Upper lobe of left lung (tissue), 6 donors: ENCODE measurements at regions not wholly inside any gene's neighbourhood (a gene's known extent, or its start where the extent isn't known, plus 50 kb on each side); places are given as distances from the start of the nearest gene placed in this dataset.

Source experiments
- ATAC-seq, 2 donors: fragments of 200-7000 bp; cut with Tn5 transposase; one replicate each; pipeline ENCODE4 v1.9.1; 2022; ENCODE audit warnings: mild to moderate bottlenecking in 2 of 2, moderate library complexity in 2 of 2; ENCODE audit not compliant: low FRiP score in 2 of 2
- DNase-seq, 2 donors: peaks; one replicate each; pipeline ENCODE4 v3.0.0-alpha.2; 2019 to 2020
- H3K27ac ChIP-seq, 4 donors: fragments of 200-600 bp; sonication (generic); one replicate each; pipeline ENCODE4 v1.5.1; 2016 to 2019
- H3K27me3 ChIP-seq, 4 donors: fragments of 200-600 bp; sonication (generic); one replicate each; pipeline ENCODE4 v1.5.1; 2017 to 2019
- H3K36me3 ChIP-seq, 4 donors: fragments of 200-600 bp; sonication (generic); one replicate each; pipeline ENCODE4 v1.5.1; 2016 to 2019
- H3K4me1 ChIP-seq, 4 donors: fragments of 200-600 bp; sonication (generic); one replicate each; pipeline ENCODE4 v1.5.1; 2018 to 2019
- H3K4me3 ChIP-seq, 4 donors: fragments of 200-600 bp; sonication (generic); one replicate each; pipeline ENCODE4 v1.5.1; 2017 to 2019; ENCODE audit warnings: mild to moderate bottlenecking in 2 of 4, moderate library complexity in 1 of 4
- H3K9me3 ChIP-seq, 4 donors: fragments of 200-600 bp; sonication (generic); one replicate each; pipeline ENCODE4 v1.5.1; 2018 to 2019
- EP300 ChIP-seq, 4 donors: sonication (generic); formaldehyde crosslinking; IDR thresholded peaks; one replicate each; pipeline ENCODE4 v1.5.1; 2017; ENCODE audit warnings: antibody characterized with exemption in 4 of 4, control low read depth in 2 of 4
- POLR2A ChIP-seq, 4 donors: fragments of 450-650 bp; IDR thresholded peaks; one replicate each; pipeline ENCODE4 v1.5.1; 2016 to 2017; ENCODE audit warnings: antibody characterized with exemption in 4 of 4, mild to moderate bottlenecking in 2 of 4
- POLR2AphosphoS5 ChIP-seq, 2 donors: sonication (generic); formaldehyde crosslinking; IDR thresholded peaks; one replicate each; pipeline ENCODE4 v1.5.1; 2017; ENCODE audit warnings: antibody characterized with exemption in 2 of 2
- WGBS, 2 donors: methylation state at CpG; one replicate each; pipeline ENCODE4 v1.1.5; 2017 to 2018; 5-methylcytosine and 5-hydroxymethylcytosine counted together
- TF ChIP-seq, protein P1 (sequence below), 6 experiments: fragments of 450-650 bp in 4 of 6; fragments of 200-600 bp in 2 of 6; sonication (generic) in 2 of 6; IDR thresholded peaks; one replicate each; pipeline ENCODE4 v1.5.1; 2016 to 2019; ENCODE audit warnings: antibody characterized with exemption in 6 of 6
- donor health status: DM: no; HTN: no; CAD: no; lungs with moderate emphysema.
- donor health status: DM: no; HTN: yes; CAD: no; lungs with severe emphysema.

DNA sequence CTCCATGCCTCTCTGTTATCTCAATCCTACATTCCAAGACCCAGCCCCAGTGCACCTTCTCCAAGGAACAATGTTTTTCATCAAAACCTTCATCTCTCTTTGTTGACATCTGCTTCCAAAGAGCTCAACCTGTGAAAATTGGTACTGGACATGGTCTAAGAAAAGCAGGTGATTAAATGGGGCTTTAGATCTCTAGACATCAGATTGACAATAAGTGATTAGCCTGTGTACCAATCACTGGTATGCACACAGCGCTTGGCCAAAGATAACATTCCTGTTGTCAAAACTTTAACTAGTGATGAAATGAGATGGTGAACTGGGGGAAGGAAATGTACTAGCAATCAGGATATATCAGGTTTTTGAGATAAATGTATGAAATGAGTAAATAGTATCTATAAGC is 183.3 kb downstream of the TDRD15 start:
- DNase-seq (no peak), ATAC-seq (no peak)
- H3K27me3 ChIP-seq: no peaks in the 10 kb centered on the region
- H3K4me3 ChIP-seq: no peak overlapping the region
- WGBS, 2 donors: 65 to 80% methylated on average over 1 of the region's 1 CpG
- no peaks in the 10 kb centered on the region for H3K9me3 ChIP-seq
- no peak for TF ChIP-seq EP300 (IDR thresholded peaks at IDR 0.05)
- TF ChIP-seq POLR2AphosphoS5 (IDR thresholded peaks at IDR 0.05): no peak
- TF ChIP-seq, protein P1, sequence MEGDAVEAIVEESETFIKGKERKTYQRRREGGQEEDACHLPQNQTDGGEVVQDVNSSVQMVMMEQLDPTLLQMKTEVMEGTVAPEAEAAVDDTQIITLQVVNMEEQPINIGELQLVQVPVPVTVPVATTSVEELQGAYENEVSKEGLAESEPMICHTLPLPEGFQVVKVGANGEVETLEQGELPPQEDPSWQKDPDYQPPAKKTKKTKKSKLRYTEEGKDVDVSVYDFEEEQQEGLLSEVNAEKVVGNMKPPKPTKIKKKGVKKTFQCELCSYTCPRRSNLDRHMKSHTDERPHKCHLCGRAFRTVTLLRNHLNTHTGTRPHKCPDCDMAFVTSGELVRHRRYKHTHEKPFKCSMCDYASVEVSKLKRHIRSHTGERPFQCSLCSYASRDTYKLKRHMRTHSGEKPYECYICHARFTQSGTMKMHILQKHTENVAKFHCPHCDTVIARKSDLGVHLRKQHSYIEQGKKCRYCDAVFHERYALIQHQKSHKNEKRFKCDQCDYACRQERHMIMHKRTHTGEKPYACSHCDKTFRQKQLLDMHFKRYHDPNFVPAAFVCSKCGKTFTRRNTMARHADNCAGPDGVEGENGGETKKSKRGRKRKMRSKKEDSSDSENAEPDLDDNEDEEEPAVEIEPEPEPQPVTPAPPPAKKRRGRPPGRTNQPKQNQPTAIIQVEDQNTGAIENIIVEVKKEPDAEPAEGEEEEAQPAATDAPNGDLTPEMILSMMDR (IDR thresholded peaks at IDR 0.05): no peak
- no peak for TF ChIP-seq POLR2A (IDR thresholded peaks at IDR 0.05)
- no peak overlapping the region for H3K27ac ChIP-seq
- no peaks in the 10 kb centered on the region for H3K36me3 ChIP-seq
- H3K4me1 ChIP-seq: no peaks in the 10 kb centered on the region

DNA sequence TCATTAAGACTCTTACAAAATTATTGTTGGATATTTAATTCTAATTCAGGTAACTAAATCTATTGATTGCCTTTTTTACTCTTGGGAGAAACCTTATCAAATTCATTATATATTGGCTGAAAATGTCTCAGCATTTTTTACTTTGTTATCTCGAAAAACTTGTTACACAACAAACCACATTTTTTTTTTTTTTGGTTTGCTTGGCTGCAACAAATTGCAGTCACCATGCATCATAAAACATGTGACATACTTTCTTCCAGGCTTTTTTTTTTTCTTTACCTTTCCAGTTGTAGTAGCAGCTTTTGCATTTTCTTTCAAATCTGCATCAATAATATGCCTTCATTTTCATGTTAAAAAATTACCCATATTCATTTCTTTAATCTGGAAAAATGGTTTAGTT is 186.7 kb downstream of the TDRD15 start:
- Histone ChIP-seq H3K36me3 (no peaks in the 10 kb centered on the region), H3K27ac (no peak overlapping the region), H3K4me1 (no peaks in the 10 kb centered on the region), H3K4me3 (no peak overlapping the region), H3K27me3 (no peaks in the 10 kb centered on the region), H3K9me3 (no peaks in the 10 kb centered on the region)
- no peak for DNase-seq
- TF ChIP-seq POLR2AphosphoS5 (IDR thresholded peaks at IDR 0.05) (no peak), EP300 (IDR thresholded peaks at IDR 0.05) (no peak), POLR2A (IDR thresholded peaks at IDR 0.05) (no peak)
- TF ChIP-seq, protein P1 (IDR thresholded peaks at IDR 0.05): no peak
- WGBS, 2 donors: 36 to 51% methylated on average over 1 of the region's 1 CpG
- no peak for ATAC-seq

DNA sequence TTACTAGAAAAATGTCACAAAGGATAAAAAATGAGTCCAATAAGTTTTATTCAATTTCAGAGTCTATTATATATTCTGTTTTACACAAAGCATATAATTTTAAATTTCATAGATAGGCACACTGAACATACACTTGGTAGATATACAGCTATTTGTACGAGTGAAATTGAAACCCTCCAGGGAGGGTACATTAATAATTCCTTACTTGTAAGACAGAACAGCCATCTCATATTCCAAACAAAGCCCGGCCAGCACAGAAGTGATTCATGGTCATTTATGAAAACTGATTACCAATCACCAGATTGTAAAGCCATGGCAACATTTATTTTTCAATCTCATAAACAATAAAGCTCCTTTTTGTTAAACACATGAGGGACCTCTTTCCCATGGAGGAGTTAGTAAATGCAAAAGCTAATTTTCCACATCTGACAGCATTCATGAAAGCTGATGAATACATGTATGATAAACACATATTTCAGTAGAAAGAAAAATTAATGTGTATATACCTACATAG is 190.6 kb downstream of the TDRD15 start:
- H3K36me3 ChIP-seq: no peaks in the 10 kb centered on the region
- H3K27ac ChIP-seq: no peak overlapping the region
- WGBS, 2 donors: 66 to 71% methylated on average over 2 of the region's 2 CpGs
- no peak overlapping the region for H3K4me3 ChIP-seq
- no peaks in the 10 kb centered on the region for H3K9me3 ChIP-seq
- no peak for TF ChIP-seq POLR2A (IDR thresholded peaks at IDR 0.05)
- TF ChIP-seq POLR2AphosphoS5 (IDR thresholded peaks at IDR 0.05): no peak
- no peak for TF ChIP-seq EP300 (IDR thresholded peaks at IDR 0.05)
- TF ChIP-seq, protein P1 (IDR thresholded peaks at IDR 0.05): no peak
- DNase-seq: no peak
- no peaks in the 10 kb centered on the region for H3K27me3 ChIP-seq
- ATAC-seq: no peak
- H3K4me1 ChIP-seq: no peaks in the 10 kb centered on the region

DNA sequence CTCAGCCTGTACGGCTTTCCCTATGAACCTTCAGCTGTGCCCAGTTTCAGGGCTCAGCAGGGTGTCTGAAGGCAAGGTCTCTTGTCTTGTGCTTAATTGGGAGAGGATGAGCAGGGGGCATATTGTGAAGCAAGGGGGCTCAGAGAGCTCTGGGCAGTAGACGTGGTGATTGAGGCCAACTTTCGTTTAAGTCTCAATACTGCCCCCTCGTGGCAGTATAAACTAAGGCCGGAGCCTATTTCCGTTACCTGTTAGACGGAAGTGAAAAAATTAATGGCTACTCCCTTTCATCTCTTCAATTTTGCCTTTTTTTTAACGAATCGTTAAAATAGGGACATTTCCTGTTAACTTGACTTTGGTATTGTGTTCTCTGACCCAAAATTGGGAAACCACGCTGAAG is 193.4 kb downstream of the TDRD15 start:
- DNase-seq (peak in 1 of 2 donors; percentile 38), ATAC-seq (peak in 1 of 2 donors; percentile 79)
- Histone ChIP-seq H3K27me3 (no peaks in the 10 kb centered on the region), H3K9me3 (no peaks in the 10 kb centered on the region), H3K4me3 (no peak overlapping the region), H3K36me3 (no peaks in the 10 kb centered on the region), H3K27ac (no peak overlapping the region), H3K4me1 (no peaks in the 10 kb centered on the region)
- TF ChIP-seq EP300 (IDR thresholded peaks at IDR 0.05): no peak
- TF ChIP-seq, protein P1 (IDR thresholded peaks at IDR 0.05): peak; percentile 43 to 58 (median 50)
- 19 to 21% methylated on average over 10 of the region's 10 CpGs for WGBS, 2 donors

DNA sequence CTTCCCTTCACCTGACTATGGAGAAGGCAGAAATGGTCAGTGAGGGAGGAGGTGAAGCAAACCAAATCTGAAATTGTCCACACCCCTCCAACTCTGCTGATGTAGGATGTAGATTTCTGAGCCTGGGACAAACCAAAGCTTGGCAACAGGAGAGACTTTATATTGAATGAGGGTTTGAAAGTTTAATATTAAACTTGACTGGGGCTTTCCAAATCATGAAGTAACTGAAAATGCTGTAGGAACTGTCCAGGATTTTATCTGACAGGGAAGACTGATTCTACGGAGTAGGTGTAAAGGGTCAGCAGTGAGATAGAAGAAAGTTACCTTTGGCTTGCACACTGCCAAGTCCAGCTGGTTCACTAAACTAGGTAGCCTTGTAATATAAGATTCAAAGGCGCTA is 194.5 kb downstream of the TDRD15 start:
- H3K27me3 ChIP-seq: no peaks in the 10 kb centered on the region
- ATAC-seq (no peak), DNase-seq (no peak)
- TF ChIP-seq POLR2A (IDR thresholded peaks at IDR 0.05): no peak
- TF ChIP-seq, protein P1 (IDR thresholded peaks at IDR 0.05): no peak
- TF ChIP-seq EP300 (IDR thresholded peaks at IDR 0.05): no peak
- no peak for TF ChIP-seq POLR2AphosphoS5 (IDR thresholded peaks at IDR 0.05)
- H3K36me3 ChIP-seq: no peaks in the 10 kb centered on the region
- WGBS, 2 donors: 85 to 91% methylated on average over 2 of the region's 2 CpGs
- no peak overlapping the region for H3K27ac ChIP-seq
- no peak overlapping the region for H3K4me3 ChIP-seq
- H3K9me3 ChIP-seq: no peaks in the 10 kb centered on the region
- no peaks in the 10 kb centered on the region for H3K4me1 ChIP-seq
